ENCODE measurements at regions not wholly inside any gene's neighbourhood (a gene's known extent, or its start where the extent isn't known, plus 50 kb on each side); places are given as distances from the start of the nearest gene placed in this dataset.

- Histone ChIP-seq H3K27me3 (ENCODE audit: control insufficient read depth, insufficient read depth, low read length) (no peaks in the 10 kb centered on the region), H3K9me3 (ENCODE audit: control insufficient read depth, low read length) (no peaks in the 10 kb centered on the region), H3K9ac (ENCODE audit: low read length) (no peak overlapping the region), H3K4me3 (ENCODE audit: low read length) (no peak overlapping the region), H3K4me1 (ENCODE audit: control insufficient read depth, insufficient read depth, low read length) (no peaks in the 10 kb centered on the region), H3K36me3 (ENCODE audit: control insufficient read depth, insufficient read depth, low read length) (no peaks in the 10 kb centered on the region)
These were observed 520.7 kb upstream of the PSMD7 start for GRCh38 chr16:73775841-73776388.

GRCh38 chr16:73771196-73772064, 525.2 kb upstream of the PSMD7 start:
- no peaks in the 10 kb centered on the region for H3K4me1 ChIP-seq (ENCODE audit: control insufficient read depth, insufficient read depth, low read length)
- no peaks in the 10 kb centered on the region for H3K27me3 ChIP-seq (ENCODE audit: control insufficient read depth, insufficient read depth, low read length)
- H3K4me3 ChIP-seq (ENCODE audit: low read length), result no peak overlapping the region
- no peaks in the 10 kb centered on the region for H3K9me3 ChIP-seq (ENCODE audit: control insufficient read depth, low read length)
- no peaks in the 10 kb centered on the region for H3K36me3 ChIP-seq (ENCODE audit: control insufficient read depth, insufficient read depth, low read length)
- no peak overlapping the region for H3K9ac ChIP-seq (ENCODE audit: low read length)

- Histone ChIP-seq H3K27me3 (ENCODE audit: control insufficient read depth, insufficient read depth, low read length) (no peaks in the 10 kb centered on the region), H3K4me3 (ENCODE audit: low read length) (no peak overlapping the region), H3K4me1 (ENCODE audit: control insufficient read depth, insufficient read depth, low read length) (no peaks in the 10 kb centered on the region), H3K36me3 (ENCODE audit: control insufficient read depth, insufficient read depth, low read length) (no peaks in the 10 kb centered on the region), H3K9me3 (ENCODE audit: control insufficient read depth, low read length) (no peaks in the 10 kb centered on the region), H3K9ac (ENCODE audit: low read length) (no peak overlapping the region)
These were observed 527.8 kb upstream of the PSMD7 start for GRCh38 chr16:73768786-73769203.

GRCh38 chr16:73764321-73764720, 532.3 kb upstream of the PSMD7 start:
- Histone ChIP-seq H3K4me1 (ENCODE audit: control insufficient read depth, insufficient read depth, low read length) (no peaks in the 10 kb centered on the region), H3K36me3 (ENCODE audit: control insufficient read depth, insufficient read depth, low read length) (no peaks in the 10 kb centered on the region), H3K4me3 (ENCODE audit: low read length) (no peak overlapping the region), H3K27me3 (ENCODE audit: control insufficient read depth, insufficient read depth, low read length) (no peaks in the 10 kb centered on the region), H3K9me3 (ENCODE audit: control insufficient read depth, low read length) (no peaks in the 10 kb centered on the region), H3K9ac (ENCODE audit: low read length) (no peak overlapping the region)

- no peak overlapping the region for H3K4me3 ChIP-seq (ENCODE audit: low read length)
- H3K27me3 ChIP-seq (ENCODE audit: control insufficient read depth, insufficient read depth, low read length), result no peaks in the 10 kb centered on the region
- no peaks in the 10 kb centered on the region for H3K9me3 ChIP-seq (ENCODE audit: control insufficient read depth, low read length)
- no peaks in the 10 kb centered on the region for H3K4me1 ChIP-seq (ENCODE audit: control insufficient read depth, insufficient read depth, low read length)
- no peaks in the 10 kb centered on the region for H3K36me3 ChIP-seq (ENCODE audit: control insufficient read depth, insufficient read depth, low read length)
- H3K9ac ChIP-seq (ENCODE audit: low read length), result no peak overlapping the region
These were observed 540.1 kb upstream of the PSMD7 start for GRCh38 chr16:73756289-73757178.

GRCh38 chr16:73753931-73754330, 542.7 kb upstream of the PSMD7 start:
- Histone ChIP-seq H3K36me3 (ENCODE audit: control insufficient read depth, insufficient read depth, low read length) (no peaks in the 10 kb centered on the region), H3K27me3 (ENCODE audit: control insufficient read depth, insufficient read depth, low read length) (no peaks in the 10 kb centered on the region), H3K9me3 (ENCODE audit: control insufficient read depth, low read length) (no peaks in the 10 kb centered on the region), H3K9ac (ENCODE audit: low read length) (no peak overlapping the region), H3K4me1 (ENCODE audit: control insufficient read depth, insufficient read depth, low read length) (no peaks in the 10 kb centered on the region), H3K4me3 (ENCODE audit: low read length) (no peak overlapping the region)

- H3K9me3 ChIP-seq (ENCODE audit: control insufficient read depth, low read length), result no peaks in the 10 kb centered on the region
- no peak overlapping the region for H3K9ac ChIP-seq (ENCODE audit: low read length)
- H3K36me3 ChIP-seq (ENCODE audit: control insufficient read depth, insufficient read depth, low read length), result no peaks in the 10 kb centered on the region
- H3K4me1 ChIP-seq (ENCODE audit: control insufficient read depth, insufficient read depth, low read length), result no peaks in the 10 kb centered on the region
- H3K4me3 ChIP-seq (ENCODE audit: low read length), result no peak overlapping the region
- H3K27me3 ChIP-seq (ENCODE audit: control insufficient read depth, insufficient read depth, low read length), result no peaks in the 10 kb centered on the region
These were observed 546.0 kb upstream of the PSMD7 start for GRCh38 chr16:73750639-73751038.

- Histone ChIP-seq H3K27me3 (ENCODE audit: control insufficient read depth, insufficient read depth, low read length) (no peaks in the 10 kb centered on the region), H3K9ac (ENCODE audit: low read length) (no peak overlapping the region), H3K36me3 (ENCODE audit: control insufficient read depth, insufficient read depth, low read length) (no peaks in the 10 kb centered on the region), H3K4me1 (ENCODE audit: control insufficient read depth, insufficient read depth, low read length) (no peaks in the 10 kb centered on the region), H3K9me3 (ENCODE audit: control insufficient read depth, low read length) (no peaks in the 10 kb centered on the region), H3K4me3 (ENCODE audit: low read length) (no peak overlapping the region)
These were observed 549.3 kb upstream of the PSMD7 start for GRCh38 chr16:73747328-73747727.

- no peaks in the 10 kb centered on the region for H3K27me3 ChIP-seq (ENCODE audit: control insufficient read depth, insufficient read depth, low read length)
- H3K4me1 ChIP-seq (ENCODE audit: control insufficient read depth, insufficient read depth, low read length), result no peaks in the 10 kb centered on the region
These were observed 550.1 kb upstream of the PSMD7 start for GRCh38 chr16:73746554-73746953.

GRCh38 chr16:73743665-73744496, 552.7 kb upstream of the PSMD7 start:
- H3K4me1 ChIP-seq (ENCODE audit: control insufficient read depth, insufficient read depth, low read length), result no peaks in the 10 kb centered on the region
- no peaks in the 10 kb centered on the region for H3K9me3 ChIP-seq (ENCODE audit: control insufficient read depth, low read length)
- H3K4me3 ChIP-seq (ENCODE audit: low read length), result no peak overlapping the region
- H3K27me3 ChIP-seq (ENCODE audit: control insufficient read depth, insufficient read depth, low read length), result no peaks in the 10 kb centered on the region
- H3K9ac ChIP-seq (ENCODE audit: low read length), result no peak overlapping the region
- H3K36me3 ChIP-seq (ENCODE audit: control insufficient read depth, insufficient read depth, low read length), result no peaks in the 10 kb centered on the region

More at GRCh38 chr16:73746554-73746953, 550.1 kb upstream of the PSMD7 start:
- H3K9ac ChIP-seq (ENCODE audit: low read length), result no peak overlapping the region
- no peak overlapping the region for H3K4me3 ChIP-seq (ENCODE audit: low read length)
- H3K36me3 ChIP-seq (ENCODE audit: control insufficient read depth, insufficient read depth, low read length), result no peaks in the 10 kb centered on the region
- no peaks in the 10 kb centered on the region for H3K9me3 ChIP-seq (ENCODE audit: control insufficient read depth, low read length)

GRCh38 chr16:73739049-73739769, 557.4 kb upstream of the PSMD7 start:
- Histone ChIP-seq H3K4me1 (ENCODE audit: control insufficient read depth, insufficient read depth, low read length) (no peaks in the 10 kb centered on the region), H3K4me3 (ENCODE audit: low read length) (no peak overlapping the region), H3K9me3 (ENCODE audit: control insufficient read depth, low read length) (no peaks in the 10 kb centered on the region), H3K36me3 (ENCODE audit: control insufficient read depth, insufficient read depth, low read length) (no peaks in the 10 kb centered on the region), H3K9ac (ENCODE audit: low read length) (no peak overlapping the region), H3K27me3 (ENCODE audit: control insufficient read depth, insufficient read depth, low read length) (no peaks in the 10 kb centered on the region)
